Uterus (tissue), 2 donors: ENCODE measurements at regions not wholly inside any gene's neighbourhood (a gene's known extent, or its start where the extent isn't known, plus 50 kb on each side); places are given as distances from the start of the nearest gene placed in this dataset.

Experiments used
- CTCF ChIP-seq, 4 experiments: fragments of 200-600 bp in 2 of 4; fragments of 450-650 bp in 2 of 4; sonication (generic) in 2 of 4; IDR thresholded peaks; one replicate each; pipeline ENCODE4 v1.5.1; 2016 to 2019; ENCODE audit warnings: antibody characterized with exemption in 4 of 4, mild to moderate bottlenecking in 2 of 4, moderate library complexity in 1 of 4
- POLR2A ChIP-seq, 2 donors: fragments of 450-650 bp; IDR thresholded peaks; one replicate each; pipeline ENCODE4 v1.6.1; 2016; ENCODE audit warnings: antibody characterized with exemption in 2 of 2, mild to moderate bottlenecking in 1 of 2, moderate library complexity in 1 of 2

DNA sequence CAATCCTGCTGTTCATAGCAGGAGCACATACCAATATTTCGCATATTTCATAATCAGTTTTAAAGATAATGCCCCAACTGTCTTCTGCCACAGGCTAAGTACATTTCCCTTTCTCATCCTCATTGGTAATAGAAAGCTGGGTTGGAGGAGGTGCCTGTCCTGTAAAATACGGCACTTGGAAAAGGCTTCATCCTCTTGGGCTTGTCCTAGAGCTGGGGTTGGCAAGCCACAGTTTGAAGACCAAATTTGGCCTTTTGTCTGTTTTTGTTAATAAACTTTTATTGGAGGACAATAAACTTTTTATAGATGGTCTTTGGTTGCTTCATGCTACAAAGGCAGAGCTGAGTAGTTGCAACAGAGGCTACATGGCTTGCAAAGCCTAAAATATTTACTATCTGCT lies 997.8 kb upstream of the CDH18 start:
- no peak for TF ChIP-seq CTCF (IDR thresholded peaks at IDR 0.05)
- TF ChIP-seq POLR2A (IDR thresholded peaks at IDR 0.05): no peak
